IMR-90 (cell line): ENCODE measurements at regions not wholly inside any gene's neighbourhood (a gene's known extent, or its start where the extent isn't known, plus 50 kb on each side); places are given as distances from the start of the nearest gene placed in this dataset.

Experiments
- ATAC-seq: fragments of 200-7000 bp; cut with Tn5 transposase; 2 replicates; pipeline ENCODE4 v1.9.1; 2020; ENCODE audit warnings: low read depth, mild to moderate bottlenecking, moderate library complexity
- BruUV-seq: library from RNA; stranded (reverse); fragments of 400-500 nt; replicated peaks from 2 replicates; lab custom pipeline; 2021; lab: Mats Ljungman, UMichigan
- CTCF ChIA-PET: fragments of 300-600 bp; formaldehyde crosslinking; extraction: SDS; loops from one replicate; lab custom pipeline; 2021; ENCODE audit warnings: antibody characterized with exemption; lab: Yijun Ruan, JAX
- POLR2A ChIA-PET: fragments of 300-600 bp; sonication (Branson Sonifier 250); formaldehyde crosslinking; loops from one replicate; lab custom pipeline; 2022; ENCODE audit warnings: antibody characterized with exemption; ENCODE audit not compliant: unreplicated experiment; lab: Charles Lee
- DNase-seq: peaks from one replicate; pipeline ENCODE4 v3.0.0; 2013
- H2AFZ ChIP-seq: replicated peaks from 2 replicates; pipeline ENCODE3; 2013; ENCODE audit warnings: low read length, mild to moderate bottlenecking; ENCODE audit not compliant: poor library complexity
- H2AK5ac ChIP-seq: 2 replicates; pipeline ENCODE4 v1.6.1; 2013; ENCODE audit warnings: low read depth, low read length, inconsistent platforms
- H2AK9ac ChIP-seq: replicated peaks from 2 replicates; pipeline ENCODE3; 2013; ENCODE audit warnings: mild to moderate bottlenecking, low read depth, low read length, moderate library complexity; ENCODE audit not compliant: poor library complexity
- H2BK120ac ChIP-seq: 2 replicates; pipeline ENCODE4 v1.6.1; 2013; ENCODE audit warnings: low read depth, low read length, inconsistent platforms
- H2BK15ac ChIP-seq: 3 replicates; pipeline ENCODE4 v1.6.1; 2013; ENCODE audit warnings: low read depth, low read length, inconsistent platforms
- H2BK20ac ChIP-seq: 2 replicates; pipeline ENCODE4 v1.6.1; 2013; ENCODE audit warnings: low read depth, mild to moderate bottlenecking, inconsistent platforms, low read length, moderate library complexity
- H2BK5ac ChIP-seq: 2 replicates; pipeline ENCODE4 v1.6.1; 2013; ENCODE audit warnings: mild to moderate bottlenecking, low read depth, low read length, inconsistent platforms; ENCODE audit not compliant: poor library complexity, severe bottlenecking
- H3K14ac ChIP-seq: replicated peaks from 2 replicates; pipeline ENCODE4 v1.6.1; 2013; ENCODE audit warnings: low read depth, low read length, inconsistent platforms
- H3K18ac ChIP-seq: 2 replicates; pipeline ENCODE4 v1.6.1; 2013; ENCODE audit warnings: low read depth, low read length, control low read depth
- H3K23ac ChIP-seq: 2 replicates; pipeline ENCODE4 v1.6.1; 2013; ENCODE audit warnings: low read depth, low read length, inconsistent platforms
- H3K27ac ChIP-seq: 2 replicates; pipeline ENCODE4 v1.5.1; 2013; ENCODE audit warnings: mild to moderate bottlenecking, control low read depth, low read length; ENCODE audit not compliant: insufficient read depth
- H3K27me3 ChIP-seq: 2 replicates; pipeline ENCODE4 v1.6.1; 2013; ENCODE audit warnings: low read length; ENCODE audit not compliant: control insufficient read depth, insufficient read depth
- H3K36me3 ChIP-seq: 2 replicates; pipeline ENCODE4 v1.6.1; 2013; ENCODE audit warnings: low read length, mixed read lengths; ENCODE audit not compliant: control insufficient read depth, insufficient read depth
- H3K4ac ChIP-seq: 2 replicates; pipeline ENCODE4 v1.6.1; 2013; ENCODE audit warnings: low read depth, low read length, inconsistent platforms
- H3K4me1 ChIP-seq: 2 replicates; pipeline ENCODE4 v1.6.1; 2013; ENCODE audit warnings: low read length, mixed read lengths; ENCODE audit not compliant: control insufficient read depth, insufficient read depth
- H3K4me2 ChIP-seq: 2 replicates; pipeline ENCODE4 v1.6.1; 2013; ENCODE audit warnings: low read depth, mild to moderate bottlenecking, control low read depth, low read length, moderate library complexity
- H3K4me3 ChIP-seq: 2 replicates; pipeline ENCODE4 v1.5.1; 2013; ENCODE audit warnings: low read depth, mild to moderate bottlenecking, control low read depth, low read length, moderate library complexity; ENCODE audit not compliant: insufficient read depth
- H3K56ac ChIP-seq: 2 replicates; pipeline ENCODE4 v1.6.1; 2013; ENCODE audit warnings: low read length, inconsistent platforms; ENCODE audit not compliant: insufficient read depth; ENCODE audit errors: extremely low read depth
- H3K79me1 ChIP-seq, 2 experiments: 2 replicates each; pipeline ENCODE4 v1.6.1; 2013; ENCODE audit warnings: low read length in 2 of 2, inconsistent platforms in 1 of 2, low read depth in 1 of 2
- H3K9ac ChIP-seq: 2 replicates; pipeline ENCODE4 v1.6.1; 2013; ENCODE audit warnings: low read depth, low read length, control low read depth
- H3K9me1 ChIP-seq: 2 replicates; pipeline ENCODE4 v1.6.1; 2013; ENCODE audit warnings: low read length, inconsistent platforms; ENCODE audit not compliant: insufficient read depth
- H3K9me3 ChIP-seq: 2 replicates; pipeline ENCODE4 v1.6.1; 2013; ENCODE audit warnings: low read length; ENCODE audit not compliant: control insufficient read depth, insufficient read depth
- H4K20me1 ChIP-seq: 2 replicates; pipeline ENCODE4 v1.6.1; 2013; ENCODE audit warnings: low read length, inconsistent platforms; ENCODE audit not compliant: insufficient read depth
- H4K5ac ChIP-seq: 2 replicates; pipeline ENCODE4 v1.6.1; 2013; ENCODE audit warnings: mild to moderate bottlenecking, low read depth, low read length, control low read depth
- H4K8ac ChIP-seq, 2 experiments: 2 replicates each; pipeline ENCODE4 v1.6.1; 2013; ENCODE audit warnings: low read depth in 2 of 2, low read length in 2 of 2, control low read depth in 1 of 2, inconsistent platforms in 1 of 2
- H4K91ac ChIP-seq: 2 replicates; pipeline ENCODE4 v1.6.1; 2013; ENCODE audit warnings: low read depth, low read length, inconsistent platforms; ENCODE audit not compliant: insufficient read depth
- CEBPB ChIP-seq: IDR thresholded peaks from 2 replicates; pipeline ENCODE4 v1.6.1; 2012; ENCODE audit warnings: low read depth, low read length, improper control_type of control experiment
- CTCF ChIP-seq: conservative IDR thresholded peaks from 2 replicates; pipeline ENCODE4 v1.5.1; 2012; ENCODE audit warnings: mild to moderate bottlenecking, low read depth, low read length, improper control_type of control experiment
- ELK1 ChIP-seq: fragments of 150-350 bp; IDR thresholded peaks from 2 replicates; pipeline ENCODE4 v1.6.1; 2016; ENCODE audit warnings: low read depth, mild to moderate bottlenecking, low read length, moderate library complexity, borderline replicate concordance
- MAFK ChIP-seq: IDR thresholded peaks from 2 replicates; pipeline ENCODE4 v1.6.1; 2012; ENCODE audit warnings: low read depth, low read length, improper control_type of control experiment
- POLR2A ChIP-seq: IDR thresholded peaks from 2 replicates; pipeline ENCODE4 v1.6.1; 2012; ENCODE audit warnings: mild to moderate bottlenecking, low read depth, low read length
- RAD21 ChIP-seq: IDR thresholded peaks from 2 replicates; pipeline ENCODE4 v1.6.1; 2012; ENCODE audit warnings: low read length, improper control_type of control experiment
- RFX5 ChIP-seq: IDR thresholded peaks from 2 replicates; pipeline ENCODE4 v1.8.0; 2012; ENCODE audit warnings: low read depth, mild to moderate bottlenecking, low read length, moderate library complexity
- SMC3 ChIP-seq: fragments of 150-350 bp; IDR thresholded peaks from 2 replicates; pipeline ENCODE4 v1.6.1; 2016; ENCODE audit warnings: low read depth, mild to moderate bottlenecking, antibody characterized with exemption, low read length, moderate library complexity
- USF2 ChIP-seq: fragments of 150-350 bp; IDR thresholded peaks from 2 replicates; pipeline ENCODE4 v1.6.1; 2017; ENCODE audit warnings: mild to moderate bottlenecking, antibody characterized with exemption, low read length, low read depth
- WGBS, 2 experiments: methylation state at CpG; one replicate each; pipeline versions ENCODE4 v1.1.5 to v1.1.7; 2013; ENCODE audit warnings: missing lambda C conversion rate in 2 of 2; ENCODE audit not compliant: insufficient read length in 1 of 2; ENCODE audit errors: extremely low coverage in 2 of 2; 5-methylcytosine and 5-hydroxymethylcytosine counted together
- dilution Hi-C: fragments of 300-500 bp; cut with HindIII; formaldehyde crosslinking; loops from one replicate; pipeline ENCODE4 v1.14.3; 2018; ENCODE audit warnings: low sequenced_read_pairs; ENCODE audit not compliant: unreplicated experiment
- in situ Hi-C: fragments of 300-500 bp; cut with MboI; formaldehyde crosslinking; loops from 3 replicates; pipeline ENCODE4 v1.14.3; 2019; ENCODE audit warnings: low sequenced_read_pairs, inconsistent platforms, mixed read lengths
- intact Hi-C: fragments of 100-400 bp; cut with micrococcal nuclease; formaldehyde crosslinking; loops from 2 replicates; pipeline ENCODE4 v1.10.0; 2022

- no peak overlapping the region for H3K18ac ChIP-seq
- H3K27me3 ChIP-seq, result no peaks in the 10 kb centered on the region
- in situ Hi-C loops (no loop called here), intact Hi-C loops (no loop called here), dilution Hi-C loops (no loop called here)
- H3K14ac ChIP-seq, result no peak overlapping the region
- no peak overlapping the region for H2BK120ac ChIP-seq
- no peak for DNase-seq
- no peak overlapping the region for H2BK5ac ChIP-seq
- no peak overlapping the region for H2AK9ac ChIP-seq
- H4K91ac ChIP-seq, result no peak overlapping the region
- no TSS peak for BruUV-seq
- H4K8ac ChIP-seq, result no peak overlapping the region
- no peaks in the 10 kb centered on the region for H3K4me1 ChIP-seq
- no peak overlapping the region for H3K23ac ChIP-seq
- no peak overlapping the region for H3K9ac ChIP-seq
- H2AFZ ChIP-seq, result no peak overlapping the region
- no CpG with 5 or more reads among the region's 2 CpGs for whole genome bisulfite sequencing, 2 experiments
- CTCF ChIA-PET, result no interaction called here
- H2BK20ac ChIP-seq, result no peak overlapping the region
- peaks cover 8% of the 10 kb centered on the region for H3K9me3 ChIP-seq
- no peak overlapping the region for H2AK5ac ChIP-seq
- no peaks in the 10 kb centered on the region for H3K36me3 ChIP-seq
- no peaks in the 10 kb centered on the region for H4K20me1 ChIP-seq
- H2BK15ac ChIP-seq, result no peak overlapping the region
- no peaks in the 10 kb centered on the region for H3K79me1 ChIP-seq
- no peak overlapping the region for H3K4me3 ChIP-seq
- no peak for TF ChIP-seq RAD21
- TF ChIP-seq MAFK, result no peak
- no peak for TF ChIP-seq RFX5
- no peak for TF ChIP-seq SMC3
- TF ChIP-seq CTCF, result no peak
- no peak for TF ChIP-seq POLR2A
- no peak for TF ChIP-seq USF2
- no peak for TF ChIP-seq ELK1
- no peak for TF ChIP-seq CEBPB
- POLR2A ChIA-PET, result no interaction called here
- no peak overlapping the region for H3K4ac ChIP-seq
- no peak overlapping the region for H3K27ac ChIP-seq
- no peak overlapping the region for H3K56ac ChIP-seq
- no peaks in the 10 kb centered on the region for H3K9me1 ChIP-seq
- no peak overlapping the region for H3K4me2 ChIP-seq
- no peak for ATAC-seq
- H4K5ac ChIP-seq, result no peak overlapping the region
Observed at GRCh38 chr3:6074952-6075351, 786.0 kb upstream of the GRM7 start.
